ENCODE measurements at regions not wholly inside any gene's neighbourhood (a gene's known extent, or its start where the extent isn't known, plus 50 kb on each side); places are given as distances from the start of the nearest gene placed in this dataset.

- TF ChIP-seq CTCF (IDR thresholded peaks at IDR 0.05; ENCODE audit: insufficient read depth, low read length, poor library complexity, severe bottlenecking), result no peak
- no peak overlapping the region for H3K4me3 ChIP-seq (replicated peaks; ENCODE audit: low read depth, low read length)
- no peaks in the 10 kb centered on the region for H3K36me3 ChIP-seq (ENCODE audit: control insufficient read depth, insufficient read depth, low read length)
- H3K27me3 ChIP-seq (replicated peaks; ENCODE audit: control insufficient read depth, insufficient read depth, low read length), result no peaks in the 10 kb centered on the region
- no peak for DNase-seq (ENCODE audit: extremely low read depth, insufficient read length)
Measured at GRCh38 chr7:42729053-42729765, 182.7 kb downstream of the C7orf25 start.

- no peak for TF ChIP-seq CTCF (IDR thresholded peaks at IDR 0.05; ENCODE audit: insufficient read depth, low read length, poor library complexity, severe bottlenecking)
- DNase-seq (ENCODE audit: extremely low read depth, insufficient read length), result no peak
- H3K27me3 ChIP-seq (replicated peaks; ENCODE audit: control insufficient read depth, insufficient read depth, low read length), result no peaks in the 10 kb centered on the region
- no peak overlapping the region for H3K4me3 ChIP-seq (replicated peaks; ENCODE audit: low read depth, low read length)
- no peaks in the 10 kb centered on the region for H3K36me3 ChIP-seq (ENCODE audit: control insufficient read depth, insufficient read depth, low read length)
Measured at GRCh38 chr7:42727451-42727850, 184.4 kb downstream of the C7orf25 start.

GRCh38 chr7:42726066-42726785 is 185.6 kb downstream of the C7orf25 start:
- no peak for DNase-seq (ENCODE audit: extremely low read depth, insufficient read length)
- H3K4me3 ChIP-seq (replicated peaks; ENCODE audit: low read depth, low read length), result no peak overlapping the region
- H3K36me3 ChIP-seq (ENCODE audit: control insufficient read depth, insufficient read depth, low read length), result no peaks in the 10 kb centered on the region

GRCh38 chr7:42722716-42723115 is 189.2 kb downstream of the C7orf25 start:
- no peaks in the 10 kb centered on the region for H3K36me3 ChIP-seq (ENCODE audit: control insufficient read depth, insufficient read depth, low read length)
- no peak for DNase-seq (ENCODE audit: extremely low read depth, insufficient read length)
- TF ChIP-seq CTCF (IDR thresholded peaks at IDR 0.05; ENCODE audit: insufficient read depth, low read length, poor library complexity, severe bottlenecking), result no peak
- H3K4me3 ChIP-seq (replicated peaks; ENCODE audit: low read depth, low read length), result no peak overlapping the region
- no peaks in the 10 kb centered on the region for H3K27me3 ChIP-seq (replicated peaks; ENCODE audit: control insufficient read depth, insufficient read depth, low read length)

More at GRCh38 chr7:42726066-42726785, 185.6 kb downstream of the C7orf25 start:
- no peaks in the 10 kb centered on the region for H3K27me3 ChIP-seq (replicated peaks; ENCODE audit: control insufficient read depth, insufficient read depth, low read length)
- no peak for TF ChIP-seq CTCF (IDR thresholded peaks at IDR 0.05; ENCODE audit: insufficient read depth, low read length, poor library complexity, severe bottlenecking)

- DNase-seq (ENCODE audit: extremely low read depth, insufficient read length), result no peak
- no peak for TF ChIP-seq CTCF (IDR thresholded peaks at IDR 0.05; ENCODE audit: insufficient read depth, low read length, poor library complexity, severe bottlenecking)
- Histone ChIP-seq H3K36me3 (ENCODE audit: control insufficient read depth, insufficient read depth, low read length) (no peaks in the 10 kb centered on the region), H3K4me3 (replicated peaks; ENCODE audit: low read depth, low read length) (no peak overlapping the region), H3K27me3 (replicated peaks; ENCODE audit: control insufficient read depth, insufficient read depth, low read length) (no peaks in the 10 kb centered on the region)
Measured at GRCh38 chr7:42722198-42722597, 189.7 kb downstream of the C7orf25 start.
